ENCODE measurements at regions not wholly inside any gene's neighbourhood (a gene's known extent, or its start where the extent isn't known, plus 50 kb on each side); places are given as distances from the start of the nearest gene placed in this dataset.

- no peak overlapping the region for H3K27ac ChIP-seq (ENCODE audit: low read depth, low read length, poor library complexity, severe bottlenecking)
- H3K4me2 ChIP-seq (ENCODE audit: low read length): no peak overlapping the region
- H3K79me2 ChIP-seq (ENCODE audit: insufficient read depth, low read depth, low read length): no peaks in the 10 kb centered on the region
- H3K9me2 ChIP-seq (ENCODE audit: insufficient read depth, low read length): no peaks in the 10 kb centered on the region
- DNase-seq (ENCODE audit: low spot score): no peak
- no peaks in the 10 kb centered on the region for H3K9me3 ChIP-seq (ENCODE audit: low read length)
- CTCF ChIA-PET (ENCODE audit: unreplicated experiment): no interaction called here
- no peak overlapping the region for H3K4me3 ChIP-seq (ENCODE audit: low read depth, low read length, poor library complexity, severe bottlenecking)
- no peak overlapping the region for H2AFZ ChIP-seq (ENCODE audit: low read length)
- H3K4me1 ChIP-seq (ENCODE audit: insufficient read depth, low read length, poor library complexity, severe bottlenecking): no peaks in the 10 kb centered on the region
- POLR2A ChIA-PET: no interaction called here
- H3K36me3 ChIP-seq (ENCODE audit: insufficient read depth, low read length): no peaks in the 10 kb centered on the region
- H4K20me1 ChIP-seq (ENCODE audit: insufficient read depth, low read length): no peaks in the 10 kb centered on the region
- TF ChIP-seq CTCF (conservative IDR thresholded peaks at IDR 0.05; ENCODE audit: low read length) (no peak), EZH2phosphoT487 (IDR thresholded peaks at IDR 0.05; ENCODE audit: borderline replicate concordance, low read depth, low read length) (no peak)
- intact Hi-C loops (cut with micrococcal nuclease; ENCODE audit: unreplicated experiment): no loop called here
- no TSS peak for BruUV-seq (replicated peaks)
These were observed 103.2 kb upstream of the VIPR2 start for GRCh38 chr7:159247910-159248309.

GRCh38 chr7:159246702-159247480, 102.2 kb upstream of the VIPR2 start:
- Histone ChIP-seq H3K4me1 (ENCODE audit: insufficient read depth, low read length, poor library complexity, severe bottlenecking) (no peaks in the 10 kb centered on the region), H2AFZ (ENCODE audit: low read length) (no peak overlapping the region), H3K36me3 (ENCODE audit: insufficient read depth, low read length) (no peaks in the 10 kb centered on the region), H3K9me2 (ENCODE audit: insufficient read depth, low read length) (no peaks in the 10 kb centered on the region), H3K4me3 (ENCODE audit: low read depth, low read length, poor library complexity, severe bottlenecking) (no peak overlapping the region), H3K79me2 (ENCODE audit: insufficient read depth, low read depth, low read length) (no peaks in the 10 kb centered on the region), H3K4me2 (ENCODE audit: low read length) (no peak overlapping the region), H3K27ac (ENCODE audit: low read depth, low read length, poor library complexity, severe bottlenecking) (no peak overlapping the region), H3K9me3 (ENCODE audit: low read length) (no peaks in the 10 kb centered on the region), H4K20me1 (ENCODE audit: insufficient read depth, low read length) (no peaks in the 10 kb centered on the region)
- TF ChIP-seq EZH2phosphoT487 (IDR thresholded peaks at IDR 0.05; ENCODE audit: borderline replicate concordance, low read depth, low read length) (no peak), CTCF (conservative IDR thresholded peaks at IDR 0.05; ENCODE audit: low read length) (no peak)
- DNase-seq (ENCODE audit: low spot score): no peak
- POLR2A ChIA-PET: no interaction called here
- intact Hi-C loops (cut with micrococcal nuclease; ENCODE audit: unreplicated experiment): no loop called here
- no TSS peak for BruUV-seq (replicated peaks)
- CTCF ChIA-PET (ENCODE audit: unreplicated experiment): no interaction called here

- no TSS peak for BruUV-seq (replicated peaks)
- Histone ChIP-seq H4K20me1 (ENCODE audit: insufficient read depth, low read length) (no peaks in the 10 kb centered on the region), H3K36me3 (ENCODE audit: insufficient read depth, low read length) (no peaks in the 10 kb centered on the region), H3K27ac (ENCODE audit: low read depth, low read length, poor library complexity, severe bottlenecking) (no peak overlapping the region), H3K4me2 (ENCODE audit: low read length) (no peak overlapping the region), H2AFZ (ENCODE audit: low read length) (no peak overlapping the region), H3K9me3 (ENCODE audit: low read length) (no peaks in the 10 kb centered on the region), H3K4me1 (ENCODE audit: insufficient read depth, low read length, poor library complexity, severe bottlenecking) (no peaks in the 10 kb centered on the region), H3K9me2 (ENCODE audit: insufficient read depth, low read length) (no peaks in the 10 kb centered on the region), H3K79me2 (ENCODE audit: insufficient read depth, low read depth, low read length) (no peaks in the 10 kb centered on the region), H3K4me3 (ENCODE audit: low read depth, low read length, poor library complexity, severe bottlenecking) (no peak overlapping the region)
- ChIA-PET POLR2A (no interaction called here), CTCF (ENCODE audit: unreplicated experiment) (no interaction called here)
- no peak for DNase-seq (ENCODE audit: low spot score)
- TF ChIP-seq CTCF (conservative IDR thresholded peaks at IDR 0.05; ENCODE audit: low read length): no peak
- no peak for TF ChIP-seq EZH2phosphoT487 (IDR thresholded peaks at IDR 0.05; ENCODE audit: borderline replicate concordance, low read depth, low read length)
- intact Hi-C loops (cut with micrococcal nuclease; ENCODE audit: unreplicated experiment): no loop called here
These were observed 96.3 kb upstream of the VIPR2 start for GRCh38 chr7:159240962-159241361.
